Fibroblast of lung (primary cell): ENCODE measurements at regions not wholly inside any gene's neighbourhood (a gene's known extent, or its start where the extent isn't known, plus 50 kb on each side); places are given as distances from the start of the nearest gene placed in this dataset.

ENCODE experiments used
- DNase-seq, 2 donors: peaks; one replicate each; pipeline versions ENCODE4 v3.0.0 to v3.0.0-alpha.2; 2010; ENCODE audit warnings: low read depth in 2 of 2
- H2AFZ ChIP-seq: 2 replicates; pipeline ENCODE4 v1.5.1; 2012; ENCODE audit warnings: low read length, control low read depth, inconsistent platforms
- H3K27ac ChIP-seq: 2 replicates; pipeline ENCODE4 v1.5.1; 2011; ENCODE audit warnings: low read length, control low read depth; ENCODE audit not compliant: insufficient read depth
- H3K27me3 ChIP-seq: 2 replicates; pipeline ENCODE4 v1.5.1; 2011; ENCODE audit warnings: mild to moderate bottlenecking, low read length; ENCODE audit not compliant: control insufficient read depth, insufficient read depth
- H3K36me3 ChIP-seq: 2 replicates; pipeline ENCODE4 v1.5.1; 2011; ENCODE audit warnings: low read length; ENCODE audit not compliant: control insufficient read depth, insufficient read depth
- H3K4me1 ChIP-seq: 2 replicates; pipeline ENCODE4 v1.5.1; 2011; ENCODE audit warnings: low read length; ENCODE audit not compliant: control insufficient read depth, insufficient read depth; ENCODE audit errors: extremely low read depth
- H3K4me2 ChIP-seq: 2 replicates; pipeline ENCODE4 v1.5.1; 2011; ENCODE audit warnings: low read length, control low read depth; ENCODE audit not compliant: insufficient read depth; ENCODE audit errors: extremely low read depth
- H3K4me3 ChIP-seq, 4 experiments: fragments of 200-600 bp in 1 of 4; sonication (generic) in 1 of 4; replicated peaks in 1 of 4; 2 replicates each; pipeline ENCODE4 v1.5.1; 2011 to 2016; ENCODE audit warnings: low read length in 4 of 4, low read depth in 3 of 4, mild to moderate bottlenecking in 3 of 4, control low read depth in 2 of 4, inconsistent platforms in 1 of 4, mixed read lengths in 1 of 4; ENCODE audit not compliant: insufficient read depth in 1 of 4; ENCODE audit errors: control extremely low read depth in 1 of 4
- H3K79me2 ChIP-seq: 2 replicates; pipeline ENCODE4 v1.5.1; 2012; ENCODE audit warnings: mild to moderate bottlenecking, low read length, inconsistent platforms; ENCODE audit not compliant: control insufficient read depth, insufficient read depth
- H3K9ac ChIP-seq: 2 replicates; pipeline ENCODE4 v1.5.1; 2011; ENCODE audit warnings: mild to moderate bottlenecking, low read length, control low read depth; ENCODE audit not compliant: insufficient read depth
- H3K9me3 ChIP-seq: 2 replicates; pipeline ENCODE4 v1.5.1; 2012; ENCODE audit warnings: low read depth, low read length; ENCODE audit not compliant: control insufficient read depth, insufficient read depth
- H4K20me1 ChIP-seq: 2 replicates; pipeline ENCODE4 v1.5.1; 2011; ENCODE audit warnings: low read length; ENCODE audit not compliant: control insufficient read depth, insufficient read depth; ENCODE audit errors: extremely low read depth
- EZH2 ChIP-seq: IDR thresholded peaks from 2 replicates; pipeline ENCODE4 v1.5.1; 2012; ENCODE audit warnings: low read length, control low read depth, mild to moderate bottlenecking; ENCODE audit errors: missing control alignments
- TF ChIP-seq, protein P1 (sequence below), 2 donors: IDR thresholded peaks in 1 of 2; conservative IDR thresholded peaks in 1 of 2; 1 replicate in 1 of 2; 2 replicates in 1 of 2; pipeline ENCODE4 v1.5.1; 2011 to 2012; ENCODE audit warnings: low read length in 2 of 2, control low read depth in 1 of 2, inconsistent platforms in 1 of 2, low read depth in 1 of 2, mild to moderate bottlenecking in 1 of 2

DNA sequence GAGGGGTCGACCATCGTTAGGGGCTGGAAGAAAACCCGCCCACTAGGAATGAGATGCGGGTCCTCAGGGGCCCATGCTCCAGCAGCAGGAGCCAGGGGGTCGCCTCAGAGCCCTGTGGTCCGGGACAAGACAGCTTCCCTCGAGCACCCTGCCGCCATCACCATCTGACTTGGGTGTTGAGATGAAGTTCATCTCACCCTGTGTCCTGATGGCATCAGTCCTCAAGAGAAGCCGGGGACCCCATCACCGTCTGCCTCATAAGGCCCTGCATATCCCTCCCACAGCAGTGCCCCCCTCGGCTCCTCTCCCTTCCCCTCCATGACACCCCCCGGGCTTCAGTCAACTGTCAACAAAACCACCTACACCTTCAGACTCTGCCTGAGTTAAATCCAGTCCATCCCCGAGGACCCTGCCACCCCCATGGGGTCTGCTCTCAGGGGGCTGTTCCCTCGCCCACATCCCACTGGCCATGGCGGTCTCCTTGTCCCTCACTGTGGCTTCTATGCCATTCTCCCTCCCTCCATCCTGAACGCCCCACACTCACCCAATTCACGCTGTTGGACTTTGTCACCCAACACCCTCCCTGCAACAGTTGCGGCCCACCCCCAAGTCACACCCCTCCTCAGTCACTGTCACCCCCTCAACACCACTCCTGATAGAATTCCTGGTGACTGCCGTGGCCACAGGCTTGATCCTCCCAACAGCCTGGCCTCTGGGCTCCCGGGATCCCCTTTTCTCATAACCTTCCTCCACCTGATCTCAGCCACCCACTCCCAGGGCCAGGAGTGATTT lies 87.7 kb upstream of the RTL6 start:
- H3K4me3 ChIP-seq = no peak overlapping the region
- H3K27me3 ChIP-seq = peaks cover 3% of the 10 kb centered on the region
- H3K9ac ChIP-seq = no peak overlapping the region
- H4K20me1 ChIP-seq = no peaks in the 10 kb centered on the region
- TF ChIP-seq, protein P1, sequence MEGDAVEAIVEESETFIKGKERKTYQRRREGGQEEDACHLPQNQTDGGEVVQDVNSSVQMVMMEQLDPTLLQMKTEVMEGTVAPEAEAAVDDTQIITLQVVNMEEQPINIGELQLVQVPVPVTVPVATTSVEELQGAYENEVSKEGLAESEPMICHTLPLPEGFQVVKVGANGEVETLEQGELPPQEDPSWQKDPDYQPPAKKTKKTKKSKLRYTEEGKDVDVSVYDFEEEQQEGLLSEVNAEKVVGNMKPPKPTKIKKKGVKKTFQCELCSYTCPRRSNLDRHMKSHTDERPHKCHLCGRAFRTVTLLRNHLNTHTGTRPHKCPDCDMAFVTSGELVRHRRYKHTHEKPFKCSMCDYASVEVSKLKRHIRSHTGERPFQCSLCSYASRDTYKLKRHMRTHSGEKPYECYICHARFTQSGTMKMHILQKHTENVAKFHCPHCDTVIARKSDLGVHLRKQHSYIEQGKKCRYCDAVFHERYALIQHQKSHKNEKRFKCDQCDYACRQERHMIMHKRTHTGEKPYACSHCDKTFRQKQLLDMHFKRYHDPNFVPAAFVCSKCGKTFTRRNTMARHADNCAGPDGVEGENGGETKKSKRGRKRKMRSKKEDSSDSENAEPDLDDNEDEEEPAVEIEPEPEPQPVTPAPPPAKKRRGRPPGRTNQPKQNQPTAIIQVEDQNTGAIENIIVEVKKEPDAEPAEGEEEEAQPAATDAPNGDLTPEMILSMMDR (conservative IDR thresholded peaks at IDR 0.05 in 1 of 2, IDR thresholded peaks at IDR 0.05 in 1 of 2; ENCODE audit: low read depth in 1 of 2, low read length in 2 of 2) = no peak
- TF ChIP-seq EZH2 = no peak
- no peaks in the 10 kb centered on the region for H3K36me3 ChIP-seq
- no peak overlapping the region for H3K4me2 ChIP-seq
- no peak for DNase-seq
- no peaks in the 10 kb centered on the region for H3K9me3 ChIP-seq
- H3K27ac ChIP-seq = no peak overlapping the region
- no peaks in the 10 kb centered on the region for H3K79me2 ChIP-seq
- H2AFZ ChIP-seq = no peak overlapping the region
- H3K4me1 ChIP-seq = no peaks in the 10 kb centered on the region

DNA sequence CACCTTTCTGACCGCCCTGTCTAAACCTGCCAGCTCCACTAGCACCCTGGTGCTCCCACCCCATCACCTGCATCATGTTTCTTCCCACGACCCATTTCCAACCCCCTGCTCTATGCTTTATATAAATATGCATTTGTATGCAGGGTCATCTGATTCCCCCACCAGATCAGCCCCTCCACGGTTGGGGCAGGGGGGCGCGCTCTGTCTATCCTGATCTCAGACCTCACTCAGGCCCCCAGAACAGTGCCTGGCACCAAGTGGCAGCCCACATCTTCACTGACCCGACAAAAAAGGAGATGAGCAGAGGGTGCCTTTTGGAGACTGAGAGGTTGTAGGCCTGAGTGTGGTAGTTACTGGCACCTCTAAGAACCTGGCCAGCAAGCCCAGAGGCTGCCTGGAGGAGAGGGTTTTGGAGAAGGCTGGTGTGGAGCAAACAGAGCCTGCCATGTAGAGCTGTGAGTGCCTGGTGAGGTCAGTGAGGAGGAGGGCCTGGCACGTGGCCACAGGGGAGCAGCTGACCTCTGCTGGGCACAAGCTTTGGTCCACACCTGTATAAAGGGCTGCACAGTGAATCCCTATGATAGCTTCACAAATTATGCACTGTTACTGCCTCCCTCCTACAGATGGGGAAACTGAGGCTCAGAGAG lies 86.3 kb upstream of the RTL6 start:
- no peaks in the 10 kb centered on the region for H3K36me3 ChIP-seq

DNA sequence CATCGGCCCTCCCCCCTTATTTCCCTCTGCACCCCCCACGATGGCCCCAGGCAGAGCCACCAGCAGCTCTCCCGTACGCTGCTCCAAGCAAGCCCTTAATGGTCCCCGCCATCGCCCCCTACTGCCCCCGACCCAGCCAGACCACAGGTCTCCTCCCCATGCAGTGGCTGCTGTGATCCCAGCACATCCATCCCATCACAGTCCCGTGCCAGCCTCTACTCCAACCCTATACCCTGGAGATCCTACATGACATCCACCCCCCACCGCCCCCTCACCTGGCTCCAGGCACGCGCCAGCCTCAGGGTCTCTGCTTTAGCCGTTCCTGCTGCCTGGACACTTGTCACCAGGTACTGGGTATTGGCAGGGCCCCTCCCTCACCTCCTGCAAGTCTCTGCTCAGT lies 85.8 kb upstream of the RTL6 start:
- Histone ChIP-seq H3K9me3 (no peaks in the 10 kb centered on the region), H3K27ac (no peak overlapping the region), H3K4me2 (no peak overlapping the region), H3K27me3 (peaks cover 3% of the 10 kb centered on the region), H4K20me1 (no peaks in the 10 kb centered on the region), H2AFZ (no peak overlapping the region), H3K9ac (no peak overlapping the region), H3K4me3 (no peak overlapping the region), H3K4me1 (no peaks in the 10 kb centered on the region), H3K36me3 (no peaks in the 10 kb centered on the region), H3K79me2 (no peaks in the 10 kb centered on the region)
- DNase-seq = no peak
- no peak for TF ChIP-seq EZH2
- TF ChIP-seq, protein P1 (conservative IDR thresholded peaks at IDR 0.05 in 1 of 2, IDR thresholded peaks at IDR 0.05 in 1 of 2; ENCODE audit: low read depth in 1 of 2, low read length in 2 of 2) = no peak

More for the DNA sequence above, 86.3 kb upstream of the RTL6 start:
- Histone ChIP-seq H3K4me3 (no peak overlapping the region), H3K27ac (no peak overlapping the region), H3K27me3 (peaks cover 3% of the 10 kb centered on the region), H3K4me1 (no peaks in the 10 kb centered on the region), H3K79me2 (no peaks in the 10 kb centered on the region), H3K4me2 (no peak overlapping the region), H3K9me3 (no peaks in the 10 kb centered on the region), H3K9ac (no peak overlapping the region), H4K20me1 (no peaks in the 10 kb centered on the region), H2AFZ (no peak overlapping the region)
- no peak for DNase-seq
- no peak for TF ChIP-seq EZH2
- TF ChIP-seq, protein P1 (conservative IDR thresholded peaks at IDR 0.05 in 1 of 2, IDR thresholded peaks at IDR 0.05 in 1 of 2; ENCODE audit: low read depth in 1 of 2, low read length in 2 of 2) = no peak
